GM12878 (cell line): ENCODE measurements at regions not wholly inside any gene's neighbourhood (a gene's known extent, or its start where the extent isn't known, plus 50 kb on each side); places are given as distances from the start of the nearest gene placed in this dataset.
"Not testable (repeated sequence)": the region's sequence is repeated elsewhere in the genome, so short reads cannot be mapped to it uniquely, and the experiment has no call there.

Experiments used
- CTCF ChIP-seq, 3 experiments: IDR thresholded peaks in 2 of 3; conservative IDR thresholded peaks in 1 of 3; 2 replicates each; pipeline ENCODE4 v1.5.1; 2011; ENCODE audit warnings: low read depth in 3 of 3, low read length in 3 of 3, mild to moderate bottlenecking in 3 of 3, control low read depth in 2 of 3, moderate library complexity in 2 of 3, inconsistent platforms in 1 of 3, mixed read lengths in 1 of 3; ENCODE audit not compliant: control insufficient read depth in 2 of 3, insufficient read depth in 1 of 3; ENCODE audit errors: extremely low read depth in 1 of 3
- EZH2 ChIP-seq: IDR thresholded peaks from 2 replicates; pipeline ENCODE4 v1.6.1; 2012; ENCODE audit warnings: low read depth, mild to moderate bottlenecking, control low read depth, inconsistent platforms, low read length, borderline replicate concordance; ENCODE audit not compliant: control insufficient read depth
- JUNB ChIP-seq: IDR thresholded peaks from 2 replicates; pipeline ENCODE4 v1.6.1; 2016; ENCODE audit warnings: antibody characterized with exemption, mild to moderate bottlenecking
- POLR2AphosphoS5 ChIP-seq: IDR thresholded peaks from 2 replicates; pipeline ENCODE4 v1.6.1; 2011; ENCODE audit warnings: mild to moderate bottlenecking, low read length, inconsistent platforms
- RBBP5 ChIP-seq: fragments of 200-600 bp; sonication (generic); conservative IDR thresholded peaks from 2 replicates; pipeline ENCODE4 v1.6.1; 2016
- SIX5 ChIP-seq: IDR thresholded peaks from 2 replicates; pipeline ENCODE4 v1.6.1; 2011; ENCODE audit warnings: mild to moderate bottlenecking, low read depth, low read length, moderate library complexity; ENCODE audit not compliant: severe bottlenecking
- ZBTB4 ChIP-seq: fragments of 450-650 bp; formaldehyde crosslinking; IDR thresholded peaks from 2 replicates; pipeline ENCODE4 v1.4.0; 2022; ENCODE audit warnings: mild to moderate bottlenecking, moderate library complexity
- TF ChIP-seq, protein P1 (sequence below): fragments of 450-650 bp; conservative IDR thresholded peaks from 2 replicates; pipeline ENCODE4 v1.6.1; 2017; ENCODE audit warnings: mild to moderate bottlenecking, moderate library complexity

DNA sequence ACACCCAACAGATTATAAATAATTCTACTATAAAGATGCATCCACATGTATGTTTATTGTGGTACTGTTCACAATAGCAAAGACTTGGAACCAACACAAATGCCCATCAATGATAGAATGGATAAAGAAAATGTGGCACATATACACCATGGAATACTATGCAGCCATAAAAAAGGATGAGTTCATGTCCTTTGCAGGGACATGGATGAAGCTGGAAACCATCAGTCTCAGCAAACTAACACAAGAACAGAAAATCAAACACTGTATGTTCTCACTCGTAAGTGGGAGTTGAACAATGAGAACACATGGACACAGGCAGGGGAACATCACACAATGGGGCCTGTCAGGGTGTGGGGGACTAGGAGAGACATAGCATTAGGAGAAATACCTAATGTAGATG lies 146.8 kb upstream of the APC start:
- TF ChIP-seq ZBTB4 (CRISPR knock-in tag); RBBP5; CTCF (IDR thresholded peaks at IDR 0.05 in 2 of 3, conservative IDR thresholded peaks at IDR 0.05 in 1 of 3; ENCODE audit: control insufficient read depth in 2 of 3, extremely low read depth in 1 of 3, insufficient read depth in 1 of 3, low read depth in 3 of 3, low read length in 3 of 3); POLR2AphosphoS5; JUNB; EZH2; SIX5: not testable (repeated sequence)
- TF ChIP-seq, protein P1, sequence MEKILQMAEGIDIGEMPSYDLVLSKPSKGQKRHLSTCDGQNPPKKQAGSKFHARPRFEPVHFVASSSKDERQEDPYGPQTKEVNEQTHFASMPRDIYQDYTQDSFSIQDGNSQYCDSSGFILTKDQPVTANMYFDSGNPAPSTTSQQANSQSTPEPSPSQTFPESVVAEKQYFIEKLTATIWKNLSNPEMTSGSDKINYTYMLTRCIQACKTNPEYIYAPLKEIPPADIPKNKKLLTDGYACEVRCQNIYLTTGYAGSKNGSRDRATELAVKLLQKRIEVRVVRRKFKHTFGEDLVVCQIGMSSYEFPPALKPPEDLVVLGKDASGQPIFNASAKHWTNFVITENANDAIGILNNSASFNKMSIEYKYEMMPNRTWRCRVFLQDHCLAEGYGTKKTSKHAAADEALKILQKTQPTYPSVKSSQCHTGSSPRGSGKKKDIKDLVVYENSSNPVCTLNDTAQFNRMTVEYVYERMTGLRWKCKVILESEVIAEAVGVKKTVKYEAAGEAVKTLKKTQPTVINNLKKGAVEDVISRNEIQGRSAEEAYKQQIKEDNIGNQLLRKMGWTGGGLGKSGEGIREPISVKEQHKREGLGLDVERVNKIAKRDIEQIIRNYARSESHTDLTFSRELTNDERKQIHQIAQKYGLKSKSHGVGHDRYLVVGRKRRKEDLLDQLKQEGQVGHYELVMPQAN: not testable (repeated sequence)
